SW 1271 (cell line): ENCODE measurements at regions not wholly inside any gene's neighbourhood (a gene's known extent, or its start where the extent isn't known, plus 50 kb on each side); places are given as distances from the start of the nearest gene placed in this dataset.

Source experiments
- DNase-seq, 2 experiments: peaks; one replicate each; lab custom pipeline; 2025; lab: John Stamatoyannopoulos, UW

- no peak for DNase-seq
These were observed 318.6 kb downstream of the PMP22 start for GRCh38 chr17:14946481-14946880.

DNA sequence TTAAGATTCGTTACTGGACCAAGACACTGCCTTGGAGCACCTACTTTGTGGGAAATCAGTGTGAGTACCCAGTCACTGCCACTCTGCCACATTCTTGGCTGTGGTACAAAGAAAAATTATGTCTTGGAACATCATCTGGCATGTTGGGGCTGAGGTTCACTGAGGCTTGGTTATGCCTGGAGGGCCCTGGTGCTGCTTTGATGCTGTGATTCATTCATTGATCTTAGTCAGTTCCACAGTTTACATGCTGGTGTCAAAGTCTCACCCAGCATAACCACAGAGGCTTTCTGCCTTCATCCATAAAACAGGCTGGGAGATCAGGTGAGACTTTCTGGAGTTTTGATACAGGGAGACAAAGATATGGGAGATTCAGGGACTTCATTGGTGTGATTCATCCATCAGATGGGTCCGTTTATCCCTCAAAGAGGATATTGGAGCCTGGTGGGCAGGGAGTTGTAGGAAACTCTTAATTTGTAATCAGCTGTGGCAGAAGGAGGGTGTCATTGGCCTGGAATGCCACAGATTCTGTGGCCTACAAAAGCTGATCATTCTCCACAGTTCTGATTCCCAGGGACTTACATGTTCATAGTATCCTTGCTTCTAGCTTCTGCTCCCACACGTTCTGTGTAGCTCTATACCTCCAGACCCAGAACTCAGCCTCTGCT, 322.5 kb downstream of the PMP22 start:
- no peak for DNase-seq

DNA sequence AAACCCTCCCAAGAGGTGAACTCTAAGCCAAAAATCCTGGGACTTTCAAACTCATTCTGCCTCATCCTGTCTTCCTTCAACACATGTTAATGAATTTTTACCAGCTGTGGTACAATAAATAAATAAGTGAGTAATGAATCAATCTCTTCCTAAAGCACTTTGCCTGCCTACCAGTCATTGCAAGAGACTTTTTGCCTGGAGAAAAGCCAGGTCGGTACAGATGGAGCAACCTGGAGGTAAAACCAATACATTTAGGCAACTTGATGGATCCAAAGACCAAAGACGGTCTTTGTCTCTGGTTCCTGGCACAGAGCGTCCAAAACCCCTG, 324.2 kb downstream of the PMP22 start:
- no peak for DNase-seq

DNA sequence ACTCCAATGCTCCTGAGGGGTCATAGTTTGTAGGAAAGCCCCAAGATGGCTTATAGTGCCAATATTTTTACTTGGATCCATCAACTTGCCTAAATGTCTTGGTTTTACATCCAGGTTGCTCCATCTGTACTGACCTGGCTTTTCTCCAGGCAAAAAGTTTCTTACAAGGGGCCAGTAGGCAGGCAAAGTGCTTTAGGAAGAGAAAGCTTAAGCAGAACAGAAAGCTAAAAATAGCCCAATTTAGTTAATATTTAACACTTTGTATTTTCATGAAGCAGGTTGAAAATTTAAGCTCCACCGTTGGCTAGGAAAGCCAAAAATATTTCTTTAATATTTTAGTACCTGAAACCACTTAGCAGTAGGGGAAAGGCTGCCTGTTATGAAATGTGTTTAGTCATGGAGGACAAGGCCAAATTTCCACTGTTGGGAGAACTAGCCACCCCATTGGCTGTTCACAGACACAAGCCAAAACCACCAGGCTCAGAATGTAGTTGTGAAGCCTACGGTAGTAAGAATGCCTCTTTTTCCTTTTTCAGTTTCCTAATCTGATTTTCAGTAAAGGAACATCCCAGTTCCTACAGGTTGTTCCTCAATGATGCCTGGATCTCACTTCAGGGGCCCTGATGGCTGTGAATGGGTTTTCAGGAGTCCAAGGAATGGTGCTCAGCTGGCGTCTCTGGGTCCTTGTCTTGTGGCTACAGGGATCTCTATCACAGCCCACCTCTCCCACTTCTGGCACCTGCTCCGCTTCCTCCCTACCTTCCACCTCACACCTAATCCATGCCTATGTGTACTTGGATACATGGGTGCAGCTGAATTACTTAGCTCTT, 324.8 kb downstream of the PMP22 start:
- DNase-seq, result no peak

- no peak for DNase-seq
These were observed 329.2 kb downstream of the PMP22 start for GRCh38 chr17:14935845-14936485.

GRCh38 chr17:14935139-14935841, 329.8 kb downstream of the PMP22 start:
- no peak for DNase-seq

- DNase-seq, result no peak
These were observed 331.4 kb downstream of the PMP22 start for GRCh38 chr17:14933676-14934075.

DNA sequence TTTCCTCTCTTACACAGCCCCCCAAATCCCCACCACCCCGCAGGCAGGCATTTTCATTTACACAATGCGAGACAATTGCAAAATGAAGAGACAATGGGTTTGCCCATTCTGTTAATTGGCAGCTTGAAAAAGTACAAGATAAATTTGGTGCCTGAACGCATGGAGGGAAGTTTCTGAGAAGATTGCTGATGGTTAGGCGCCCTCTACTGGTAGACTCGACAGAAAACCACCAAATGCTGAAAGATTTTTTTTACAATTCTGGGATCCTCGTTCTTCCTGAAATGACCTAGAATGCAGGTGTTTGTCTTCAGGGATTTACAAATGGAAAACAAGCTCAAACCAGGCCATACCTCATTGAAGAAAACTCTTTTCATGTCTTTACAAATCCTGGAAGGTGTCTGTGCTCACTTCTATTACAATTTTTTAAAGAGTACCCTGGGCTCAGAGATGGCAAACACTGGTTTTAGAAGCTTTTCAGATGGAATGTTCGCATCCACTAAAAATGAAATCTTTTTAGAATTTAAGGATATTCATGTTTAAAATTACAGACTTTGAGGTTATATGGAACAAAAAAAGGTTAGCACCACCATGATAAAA, 338.5 kb downstream of the PMP22 start:
- DNase-seq, result peak in 1 of 2 experiments; percentile 73

DNA sequence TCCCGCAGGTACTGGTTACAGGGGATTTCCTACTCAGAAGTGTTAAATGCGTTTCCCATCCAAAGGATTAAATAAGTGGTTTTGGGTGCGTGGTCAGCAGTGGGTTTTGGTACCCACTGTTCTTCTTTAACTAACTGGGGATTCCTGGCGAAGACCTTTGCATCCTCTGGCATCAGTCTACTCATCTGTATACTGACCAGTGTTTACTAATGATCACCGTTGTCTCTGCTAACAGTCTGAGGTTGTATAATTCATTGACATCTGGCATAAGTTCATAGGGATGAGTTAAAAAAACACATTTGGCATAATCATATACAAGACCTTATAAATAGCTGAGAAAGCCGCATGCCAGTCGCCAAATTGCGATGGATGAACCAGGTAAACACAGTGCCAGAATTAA, 339.1 kb downstream of the PMP22 start:
- DNase-seq, result no peak

DNA sequence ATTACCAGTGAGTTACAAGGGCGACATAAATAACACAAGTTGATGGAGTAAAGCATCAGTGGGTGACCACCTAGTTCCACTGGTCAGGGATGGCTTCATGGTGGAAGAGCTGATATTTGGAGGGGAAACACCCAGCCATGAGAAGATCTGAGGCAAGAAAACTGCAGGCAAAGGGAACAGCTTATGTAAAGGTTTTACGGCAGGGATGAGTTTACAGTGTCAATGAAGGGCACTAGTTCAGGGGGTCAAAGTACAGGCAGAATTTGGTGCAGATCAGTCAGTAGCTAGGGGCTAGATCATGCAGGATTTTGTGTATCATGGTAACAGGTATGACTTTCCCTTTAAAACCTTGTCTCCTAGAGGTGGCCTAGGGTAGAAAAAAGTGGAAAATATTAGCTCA, 339.6 kb downstream of the PMP22 start:
- DNase-seq, result no peak

DNA sequence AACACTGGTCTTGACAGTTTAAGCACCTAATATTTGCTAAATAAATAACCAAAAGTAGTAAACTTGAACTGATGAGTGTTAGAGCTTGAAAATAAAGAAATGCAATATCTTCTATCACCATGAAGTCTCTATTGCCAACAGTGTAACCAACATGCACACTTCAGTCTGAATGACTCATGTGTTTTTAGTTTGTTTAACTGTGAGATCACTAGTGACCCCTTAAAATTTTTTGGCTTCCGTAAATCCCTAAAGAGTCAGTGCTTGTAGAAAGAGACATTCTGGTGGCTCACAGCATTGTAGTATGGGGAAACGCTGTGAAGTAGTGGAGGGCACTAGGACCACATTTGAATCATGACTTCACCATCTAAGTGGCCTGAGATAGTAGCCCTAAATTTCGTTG, 341.1 kb downstream of the PMP22 start:
- no peak for DNase-seq

DNA sequence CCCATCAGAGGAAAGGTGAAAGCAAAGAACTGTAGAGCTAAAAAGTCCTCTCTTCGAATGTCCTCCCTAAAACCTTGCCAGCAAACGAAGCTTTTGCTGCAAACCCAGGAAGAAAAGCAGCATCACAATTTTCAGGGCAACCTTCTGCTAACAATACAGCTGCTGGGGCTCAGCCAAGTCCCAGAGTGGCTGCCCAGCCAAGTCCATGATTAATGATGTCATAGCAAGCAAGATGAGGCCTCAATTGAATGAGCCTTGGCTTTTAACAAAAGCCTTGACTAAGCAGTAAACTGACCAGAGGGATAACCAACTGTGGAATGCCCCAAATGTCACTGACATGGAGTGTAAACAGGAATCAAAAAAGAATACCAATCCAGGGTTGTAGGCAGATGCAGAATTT, 342.7 kb downstream of the PMP22 start:
- no peak for DNase-seq

DNA sequence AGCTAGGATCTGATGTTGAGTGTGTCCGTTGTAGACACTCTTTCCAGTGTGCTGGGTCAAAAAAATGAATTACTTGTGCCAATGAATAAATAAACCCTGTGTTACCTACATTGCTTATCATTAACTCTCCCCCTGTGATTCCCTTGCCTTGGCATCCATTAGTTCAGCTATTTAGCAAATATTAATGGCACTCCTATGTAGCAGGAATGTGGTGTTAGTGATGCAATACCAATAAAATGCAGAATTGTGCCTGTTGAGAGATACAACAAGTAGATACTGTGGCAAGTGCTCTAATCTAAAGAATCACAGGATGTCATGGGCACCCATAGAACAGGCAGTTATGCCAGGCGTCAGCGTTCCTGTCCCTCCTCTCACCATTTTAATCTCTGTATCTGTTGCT, 343.2 kb downstream of the PMP22 start:
- no peak for DNase-seq

- no peak for DNase-seq
These were observed 345.4 kb downstream of the PMP22 start for GRCh38 chr17:14919631-14920213.

GRCh38 chr17:14919094-14919493, 346.0 kb downstream of the PMP22 start:
- DNase-seq, result no peak

DNA sequence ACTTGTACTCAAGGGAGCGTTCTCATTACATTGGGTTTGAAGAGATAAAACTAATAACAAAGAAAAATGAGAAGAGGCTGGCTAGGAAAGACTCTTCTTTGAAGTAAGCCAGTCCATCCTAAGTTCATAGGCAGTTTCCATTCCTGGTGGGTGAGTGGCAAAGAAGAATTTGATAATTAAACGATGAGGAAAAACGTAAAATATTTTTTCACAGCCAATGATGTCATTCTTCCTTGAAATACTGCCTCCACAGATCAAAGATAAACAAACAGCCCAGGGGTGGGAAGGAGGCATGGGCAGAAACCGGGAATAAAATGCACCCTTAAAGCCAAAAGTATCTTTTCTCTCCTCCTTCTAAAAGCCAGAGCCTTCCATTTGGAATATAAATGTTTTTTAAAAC, 346.6 kb downstream of the PMP22 start:
- no peak for DNase-seq

- DNase-seq, result no peak
These were observed 354.2 kb downstream of the PMP22 start for GRCh38 chr17:14910916-14911315.

DNA sequence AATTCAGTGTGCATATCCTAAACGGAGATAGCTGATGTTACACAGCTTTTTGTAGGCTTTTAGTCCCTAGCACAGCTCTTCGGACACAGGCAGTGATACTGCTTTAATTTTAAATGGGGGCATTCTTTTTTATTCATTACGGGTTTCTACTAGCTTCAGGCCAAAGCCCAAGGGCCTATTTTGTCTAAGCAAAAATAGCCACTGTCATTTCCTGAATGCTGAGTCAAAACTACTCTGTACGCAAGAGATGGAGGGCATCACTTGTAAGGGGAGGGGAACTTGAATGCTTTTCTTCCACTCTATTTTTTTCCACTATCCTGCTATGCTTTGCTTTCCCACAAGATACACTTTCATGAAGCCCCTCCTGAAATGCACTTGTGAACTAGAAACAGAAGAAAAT, 360.7 kb downstream of the PMP22 start:
- DNase-seq, result no peak

DNA sequence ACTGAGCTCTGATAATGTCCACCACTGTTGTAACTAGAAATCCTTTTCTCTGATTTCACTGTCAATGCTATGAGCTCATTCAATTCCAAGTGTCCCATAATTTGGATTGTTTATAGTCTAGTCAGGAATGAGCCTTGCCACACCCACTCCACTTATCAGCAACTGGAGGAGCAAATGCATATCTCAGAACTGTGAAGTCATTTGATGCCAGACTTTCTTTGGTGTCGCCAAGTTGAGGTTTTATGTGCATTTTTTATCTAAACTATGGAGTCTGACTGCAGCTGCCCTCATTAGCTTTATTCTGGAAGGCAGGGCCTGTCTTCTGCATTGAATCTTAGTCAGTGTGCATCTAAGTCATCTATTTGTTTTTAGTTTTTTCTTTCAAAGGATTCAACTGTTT, 361.3 kb downstream of the PMP22 start:
- no peak for DNase-seq

DNA sequence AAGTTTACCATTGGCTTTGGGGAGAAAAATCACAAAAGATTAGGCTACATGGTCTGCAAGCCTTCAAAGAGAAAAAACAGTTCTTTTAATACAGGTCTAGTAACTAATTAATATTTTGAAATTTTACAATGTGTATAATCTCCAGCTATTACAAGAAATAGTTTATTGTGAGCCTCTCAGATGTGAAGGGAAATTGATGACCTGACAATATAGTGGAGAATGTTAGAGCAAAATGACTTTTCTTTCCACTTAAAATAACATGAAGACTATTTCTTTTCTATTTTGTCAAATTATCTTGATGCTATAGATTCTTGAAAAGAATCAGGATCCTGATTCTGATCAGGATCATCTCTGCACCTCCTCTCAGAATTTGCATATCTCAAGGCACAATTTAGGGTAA, 362.3 kb downstream of the PMP22 start:
- DNase-seq, result no peak

GRCh38 chr17:14902297-14902696, 362.8 kb downstream of the PMP22 start:
- DNase-seq, result no peak

DNA sequence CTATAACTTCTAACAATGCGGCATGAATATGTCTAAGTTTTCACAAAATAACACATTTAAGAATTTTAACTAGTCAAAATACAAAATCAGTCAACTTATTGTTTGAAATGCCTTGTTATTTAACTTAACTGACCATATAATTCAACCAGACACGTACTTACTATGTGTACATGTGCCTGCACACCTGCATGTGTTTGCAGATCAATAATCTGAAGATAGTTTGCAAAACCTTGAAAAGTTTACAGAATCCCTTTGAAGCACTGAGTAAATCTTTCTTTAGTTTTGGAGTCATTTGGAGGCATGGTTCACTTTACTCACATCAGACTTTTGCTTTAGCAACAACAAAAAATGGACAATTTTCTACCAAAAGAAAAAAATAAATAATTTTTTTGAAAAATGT, 363.8 kb downstream of the PMP22 start:
- no peak for DNase-seq
